Limb (tissue), 2 donors: ENCODE measurements at regions not wholly inside any gene's neighbourhood (a gene's known extent, or its start where the extent isn't known, plus 50 kb on each side); places are given as distances from the start of the nearest gene placed in this dataset.

ENCODE experiments used
- DNase-seq, 2 donors: peaks; one replicate each; pipeline ENCODE4 v3.0.0-alpha.2; 2016; ENCODE audit errors: extremely low spot score in 2 of 2

- DNase-seq: no peak
Measured at GRCh38 chr2:186069676-186070075, 331.1 kb downstream of the FSIP2 start.

DNA sequence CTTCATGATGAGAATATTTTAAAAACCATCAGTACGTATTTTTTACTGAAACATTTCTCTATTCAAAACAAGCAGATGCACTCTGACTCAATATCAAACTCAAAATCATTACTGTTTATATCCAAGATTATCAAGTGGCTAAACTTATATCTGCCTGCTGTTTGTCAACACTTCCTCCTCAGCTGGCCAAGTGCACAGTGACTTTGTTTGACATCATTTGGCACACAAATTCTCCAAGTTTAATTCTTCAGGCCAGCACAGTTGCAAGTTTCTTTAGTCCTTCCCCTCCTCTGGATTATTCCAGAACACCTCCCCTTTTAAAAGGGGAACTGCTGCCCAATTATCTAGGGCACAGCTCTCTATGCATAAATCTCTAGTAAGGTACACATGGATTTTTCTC lies 346.6 kb downstream of the FSIP2 start:
- DNase-seq: no peak

GRCh38 chr2:186093174-186093573 lies 354.6 kb downstream of the FSIP2 start:
- peak in 1 of 2 donors; percentile 5 for DNase-seq

- DNase-seq: no peak
Measured at GRCh38 chr2:186098821-186099220, 360.2 kb downstream of the FSIP2 start.

- no peak for DNase-seq
Measured at GRCh38 chr2:186099826-186100225, 361.2 kb downstream of the FSIP2 start.

- no peak for DNase-seq
Measured at GRCh38 chr2:186100636-186101035, 362.0 kb downstream of the FSIP2 start.

DNA sequence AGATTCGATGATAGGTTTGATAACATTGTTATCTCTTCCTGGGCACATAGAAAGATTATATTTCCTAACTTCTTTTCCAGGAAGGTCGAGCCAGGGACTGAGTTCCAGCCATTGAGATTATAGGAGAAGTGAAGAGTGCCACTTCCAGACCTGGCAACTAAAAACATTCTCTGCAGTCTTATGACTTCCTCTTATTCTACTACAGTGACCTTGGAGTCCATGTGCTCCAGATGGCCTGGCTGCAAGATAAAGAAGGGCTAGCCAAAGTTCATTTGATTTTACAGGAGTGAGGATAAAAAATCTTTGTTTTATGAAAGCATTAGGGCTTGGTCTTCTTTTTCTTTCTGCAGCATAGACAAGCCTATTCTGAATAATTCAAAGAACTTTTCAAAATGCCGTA lies 363.0 kb downstream of the FSIP2 start:
- no peak for DNase-seq

DNA sequence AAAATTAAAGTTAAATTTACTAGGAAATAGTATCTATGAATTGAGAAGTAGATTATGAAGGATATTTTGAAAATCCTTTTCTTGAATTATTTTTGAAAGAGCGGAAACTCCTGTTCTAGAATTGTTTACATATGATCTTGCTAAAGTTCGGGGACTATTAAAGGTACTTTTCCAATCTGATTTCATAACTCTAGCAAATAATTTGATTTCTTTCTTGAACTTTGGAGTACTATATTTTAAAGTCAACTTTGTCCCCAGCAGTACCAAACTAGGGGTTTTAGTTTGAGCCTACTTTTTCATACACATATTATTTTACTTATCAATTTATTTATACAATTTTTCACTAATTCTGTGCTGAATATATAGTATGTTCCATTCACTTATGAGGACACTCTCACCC lies 364.7 kb downstream of the FSIP2 start:
- DNase-seq: no peak

DNA sequence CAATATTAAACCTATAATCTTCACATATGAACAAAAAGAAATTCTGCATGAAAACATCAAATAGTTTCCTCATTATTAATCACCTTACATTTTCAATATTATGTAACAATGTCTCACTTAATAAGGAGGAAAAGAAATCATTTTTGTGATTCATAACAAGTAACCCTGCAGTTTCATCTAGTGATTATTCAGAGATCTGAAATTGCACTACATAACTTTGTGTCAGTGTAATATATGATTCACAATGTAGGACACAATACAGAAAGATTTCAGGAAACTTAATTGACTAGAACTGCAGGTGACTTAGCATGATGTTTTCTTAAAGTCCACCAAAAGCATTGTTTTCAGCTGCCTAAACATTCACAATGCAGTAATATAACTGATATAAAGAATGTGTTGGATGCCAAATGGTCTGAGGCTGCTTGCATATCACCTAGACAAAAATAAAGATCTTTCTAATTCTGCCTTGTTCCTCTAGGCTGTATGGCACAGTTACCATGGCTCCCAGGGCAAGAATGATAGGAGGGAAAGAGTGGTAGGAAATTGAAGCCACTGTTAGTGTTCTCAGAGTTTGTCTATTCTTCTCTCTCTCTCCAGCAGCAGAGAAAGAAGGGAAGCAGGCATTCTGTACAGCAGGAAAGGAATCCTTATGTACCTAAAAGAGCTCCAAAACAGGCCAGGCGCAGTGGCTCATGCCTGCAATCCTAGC lies 366.6 kb downstream of the FSIP2 start:
- DNase-seq: no peak

DNA sequence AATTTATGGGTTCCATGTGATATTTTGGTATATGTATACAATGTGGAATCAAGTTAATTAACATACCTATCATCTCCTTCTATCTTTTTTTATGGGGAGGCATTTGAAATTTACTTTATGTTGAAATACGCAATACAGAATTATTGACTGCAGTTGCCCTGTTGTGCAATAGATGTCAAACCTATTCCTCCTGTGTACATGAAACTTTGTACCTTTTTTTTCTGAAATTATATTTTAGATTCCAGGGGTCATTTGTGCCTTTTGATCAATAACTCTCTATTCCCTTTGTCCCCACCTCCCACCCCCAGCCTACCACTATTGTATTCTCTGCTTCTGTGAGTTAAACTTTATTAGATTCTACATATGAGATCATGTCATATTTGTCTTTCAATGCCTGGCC lies 369.9 kb downstream of the FSIP2 start:
- DNase-seq: no peak

- DNase-seq: no peak
Measured at GRCh38 chr2:186113284-186113683, 372.8 kb upstream of the ZC3H15 start.

GRCh38 chr2:186125156-186125555 lies 360.9 kb upstream of the ZC3H15 start:
- DNase-seq: no peak

DNA sequence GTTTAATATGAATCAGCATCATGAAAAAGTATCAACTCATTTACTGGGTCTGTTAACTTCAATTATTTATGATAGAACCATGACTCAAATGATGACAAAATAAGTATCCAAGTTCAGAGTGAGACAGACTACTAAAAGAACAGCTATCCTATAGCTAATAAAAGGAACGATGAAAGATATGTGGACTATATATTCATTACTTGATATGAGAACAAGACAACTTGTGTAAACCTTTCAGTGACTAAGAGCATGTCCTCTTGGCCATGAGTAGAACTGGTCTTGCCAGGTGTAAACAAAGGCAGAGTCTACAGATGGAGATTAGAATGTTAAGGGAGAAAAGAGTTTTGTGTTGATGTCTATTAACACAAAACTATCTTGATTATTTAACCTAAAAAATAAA lies 360.4 kb upstream of the ZC3H15 start:
- no peak for DNase-seq

DNA sequence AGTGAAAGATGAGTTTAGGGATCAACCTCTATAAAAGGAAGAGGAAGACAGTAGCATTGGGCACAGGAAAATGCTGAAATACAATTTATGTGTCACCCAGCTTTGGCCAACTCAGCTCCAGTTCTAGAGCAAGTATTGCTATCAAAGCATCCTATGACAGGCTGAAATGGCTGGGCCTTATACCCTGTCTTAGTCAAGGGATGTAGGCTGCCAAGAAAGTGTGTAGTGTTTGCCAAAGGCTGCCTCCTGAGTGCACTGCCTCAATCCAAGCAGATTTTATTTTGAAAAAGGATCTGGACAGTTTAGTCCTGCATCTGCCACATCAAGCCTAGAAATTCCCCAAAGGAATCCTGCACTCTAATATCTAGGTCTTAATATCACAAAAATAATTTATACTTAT lies 359.9 kb upstream of the ZC3H15 start:
- DNase-seq: no peak

DNA sequence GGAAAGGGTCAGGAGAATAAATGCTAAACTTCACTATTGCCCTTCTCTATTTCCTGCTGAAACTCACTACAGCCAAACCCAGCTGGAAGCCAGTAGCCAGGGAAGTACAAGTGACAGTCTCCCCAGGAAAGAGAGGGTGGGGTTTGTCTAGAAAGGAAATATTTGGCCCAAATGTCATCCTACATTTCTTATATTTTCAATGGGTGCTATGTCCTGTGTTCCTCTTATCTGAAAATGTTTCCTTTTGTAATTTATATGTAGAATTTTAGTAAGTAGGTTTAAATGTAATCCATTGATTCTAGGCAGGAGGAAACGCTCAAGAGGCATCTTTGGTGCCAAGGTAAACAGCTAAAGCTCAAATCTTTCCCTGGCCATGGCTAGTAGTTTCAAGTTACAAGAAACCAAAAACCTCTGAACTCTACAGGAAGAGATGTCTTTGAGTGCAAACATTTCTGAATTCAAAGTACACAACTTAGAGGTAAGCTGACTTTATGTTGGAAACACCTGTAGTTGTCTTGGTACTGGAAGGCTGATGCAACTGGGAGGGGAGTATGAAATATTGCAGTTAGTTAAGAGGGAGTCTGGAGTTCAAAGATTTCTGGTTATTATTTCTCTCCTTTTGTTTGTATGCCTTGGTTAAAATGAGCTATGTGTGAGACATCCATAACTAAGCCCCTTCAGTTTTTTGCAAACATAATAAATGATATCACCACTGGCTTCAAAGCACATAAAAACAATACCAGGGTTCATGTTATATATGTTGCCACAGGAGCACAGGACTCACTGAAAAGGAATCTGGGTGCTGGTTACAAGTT lies 356.1 kb upstream of the ZC3H15 start:
- DNase-seq: no peak

DNA sequence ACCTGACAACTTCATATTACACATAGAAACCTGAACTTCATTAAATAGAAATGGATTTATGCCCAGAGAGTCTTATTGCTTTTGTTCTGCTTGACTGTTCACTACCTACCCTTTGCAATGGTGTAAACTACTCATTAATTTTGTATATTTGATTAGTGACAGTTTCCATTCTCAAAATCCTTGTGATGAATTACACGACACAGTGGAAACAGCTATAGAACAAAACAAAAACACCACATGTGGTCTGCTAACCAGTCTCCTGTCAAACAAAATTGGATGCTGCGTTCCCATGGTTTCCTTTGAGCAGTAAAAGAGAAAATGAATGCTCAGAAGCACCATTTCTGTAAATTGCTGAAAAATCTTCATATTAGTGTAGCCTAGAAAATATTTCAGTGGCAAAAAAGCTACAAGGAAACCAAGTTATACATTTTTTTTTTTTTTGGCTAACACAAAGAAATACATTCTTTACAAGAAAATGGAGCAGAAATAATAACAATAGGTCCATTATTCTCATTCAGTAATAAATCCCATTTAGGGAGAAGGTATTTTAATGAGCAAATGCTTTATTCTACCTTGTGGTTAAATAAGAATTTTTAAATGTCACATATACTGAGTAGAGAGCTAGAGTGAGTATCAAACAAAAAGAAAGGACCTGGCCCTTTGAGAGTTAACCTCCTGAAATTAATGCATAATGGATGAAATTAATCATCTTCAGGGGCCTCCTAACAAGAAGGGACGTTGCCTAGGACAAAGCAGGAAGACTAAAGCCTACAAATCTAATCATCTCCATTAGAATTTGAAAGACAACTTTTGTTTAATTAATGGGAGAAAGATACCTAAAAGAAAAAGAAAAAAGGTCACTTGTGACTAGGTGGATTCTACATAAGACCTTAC lies 355.1 kb upstream of the ZC3H15 start:
- no peak for DNase-seq

DNA sequence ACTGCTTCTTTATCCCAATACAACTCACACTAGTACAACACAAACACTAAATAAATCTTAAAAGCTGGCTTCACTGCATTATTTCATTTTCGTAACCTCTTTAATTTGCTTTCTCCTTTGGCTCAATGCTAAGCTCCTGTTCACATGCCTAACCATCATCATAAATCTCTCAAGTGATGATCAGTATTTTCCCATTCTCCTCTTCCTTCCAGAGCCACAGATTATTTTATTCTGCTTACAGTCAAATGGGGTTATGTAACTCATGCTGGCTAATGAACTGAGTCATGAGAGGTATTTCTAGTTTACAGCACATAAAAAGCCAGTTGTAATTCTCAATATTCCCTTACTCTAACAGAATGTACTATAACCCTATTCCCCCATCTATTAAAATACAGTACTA lies 350.4 kb upstream of the ZC3H15 start:
- no peak for DNase-seq

GRCh38 chr2:186136860-186137259 lies 349.2 kb upstream of the ZC3H15 start:
- DNase-seq: no peak

DNA sequence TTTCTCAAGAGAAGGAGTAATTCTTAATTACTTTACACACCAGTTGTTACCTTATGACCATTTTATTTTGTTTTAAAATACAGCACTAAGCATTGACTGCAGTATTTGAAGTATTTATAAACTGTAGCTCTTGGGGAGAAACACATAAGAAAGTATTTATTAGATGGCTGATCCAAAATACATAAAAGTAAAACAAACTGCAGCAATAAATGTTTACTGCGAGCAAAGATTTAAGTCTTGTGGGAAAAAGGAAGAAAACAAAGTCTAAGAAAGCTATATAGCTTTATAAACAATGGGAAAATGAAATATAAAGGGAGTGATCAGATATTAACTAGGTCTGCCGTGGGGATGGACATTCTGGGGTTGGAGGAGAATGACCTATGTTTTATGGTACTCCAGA lies 347.2 kb upstream of the ZC3H15 start:
- no peak for DNase-seq

GRCh38 chr2:186159101-186159500 lies 327.0 kb upstream of the ZC3H15 start:
- DNase-seq: no peak

DNA sequence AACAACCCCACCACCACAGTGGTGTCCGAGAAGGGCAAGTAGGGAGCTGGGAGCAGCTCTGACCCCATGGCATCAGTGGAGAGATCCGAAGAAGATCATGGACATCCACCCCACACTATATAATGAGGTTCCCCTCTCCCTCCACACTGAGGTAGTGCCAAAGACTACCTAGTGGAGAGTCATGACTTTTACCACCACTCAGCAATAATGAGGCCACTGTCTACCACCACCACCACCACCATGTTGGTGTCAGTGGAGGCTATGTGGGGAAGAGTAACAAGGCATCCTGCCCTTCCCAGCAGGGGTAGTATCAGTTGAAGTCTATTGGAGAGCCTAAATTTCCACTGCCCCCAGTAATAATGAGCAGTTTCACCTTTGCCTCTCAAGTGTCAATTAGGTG lies 321.7 kb upstream of the ZC3H15 start:
- DNase-seq: no peak

DNA sequence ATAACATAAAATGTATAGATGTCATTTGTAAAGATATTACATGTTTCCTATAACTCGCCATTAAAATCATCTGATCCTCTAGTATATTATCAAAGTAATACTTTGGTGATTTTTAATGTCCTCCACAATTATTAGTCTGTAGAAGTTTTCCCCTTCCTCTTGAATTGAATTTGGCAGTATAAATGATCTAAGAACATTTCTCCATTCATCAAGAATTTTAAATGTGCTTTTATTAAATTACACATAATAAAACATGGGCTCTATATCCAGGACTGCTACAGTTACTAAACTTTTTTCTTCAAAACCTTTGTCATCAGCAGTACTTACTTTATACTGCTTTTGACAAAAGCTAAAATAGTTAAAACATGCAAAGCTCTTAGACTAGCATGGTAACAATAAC lies 315.4 kb upstream of the ZC3H15 start:
- no peak for DNase-seq
